ENCODE measurements at regions not wholly inside any gene's neighbourhood (a gene's known extent, or its start where the extent isn't known, plus 50 kb on each side); places are given as distances from the start of the nearest gene placed in this dataset.

DNA sequence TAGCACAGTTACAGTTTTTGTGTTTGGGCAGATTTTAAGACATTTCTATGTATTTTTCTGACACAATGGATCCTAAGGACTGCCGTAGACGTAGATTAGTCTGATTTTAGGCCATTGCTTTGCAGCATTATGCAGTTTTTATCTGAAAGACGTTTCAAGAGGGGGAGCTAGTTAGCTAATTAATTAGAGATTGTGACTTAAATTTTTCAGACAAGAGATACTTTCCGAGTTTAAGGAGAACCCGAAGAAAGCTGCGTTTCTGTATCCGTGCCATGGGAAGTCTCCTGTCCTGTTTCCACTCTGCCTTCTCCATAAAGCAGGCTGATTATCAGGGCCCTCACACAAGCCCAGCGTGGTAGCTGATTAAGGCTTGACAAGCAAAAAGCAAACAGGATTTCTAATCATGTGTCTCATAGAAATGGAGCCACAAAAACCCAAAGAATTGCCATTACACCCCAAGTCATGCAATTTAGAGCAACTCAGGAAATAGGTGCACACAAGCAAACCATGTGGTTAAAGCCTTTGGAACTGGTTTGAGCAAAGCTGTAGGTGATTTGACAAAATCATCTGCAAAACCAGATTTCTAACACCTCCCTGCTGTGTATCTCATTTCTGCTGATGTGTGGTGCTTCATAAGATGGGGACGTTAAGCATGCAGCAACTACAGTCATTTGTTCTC is 808.1 kb downstream of the RNF144A start:
- no peaks in the 10 kb centered on the region for H3K23me2 ChIP-seq (ENCODE audit: insufficient read length, low read depth, low read length, poor library complexity, severe bottlenecking)
- no peak overlapping the region for H3K9ac ChIP-seq (ENCODE audit: extremely low read depth, insufficient read length, low read length)
- H3K27ac ChIP-seq (ENCODE audit: insufficient read length, low read depth, low read length) = no peak overlapping the region
- no peak overlapping the region for H2BK20ac ChIP-seq (ENCODE audit: low read depth, low read length, poor library complexity, severe bottlenecking)
- H3K4me1 Mint-ChIP-seq = peaks cover 5 to 9% of the 10 kb centered on the region in 2 experiments; a peak in 3 of 4 replicates
- no peaks in the 10 kb centered on the region for H3K79me1 ChIP-seq (ENCODE audit: insufficient read depth, low read depth, low read length, poor library complexity, severe bottlenecking)
- DNase-seq = no peak
- H3K14ac ChIP-seq (ENCODE audit: insufficient read depth, low read length) = no peak overlapping the region
- H4K8ac ChIP-seq (replicated peaks; ENCODE audit: insufficient read length, low read depth, low read length) = no peak overlapping the region
- H4K5ac ChIP-seq (ENCODE audit: insufficient read length, low read depth, low read length) = no peak overlapping the region
- H3K4me2 ChIP-seq (ENCODE audit: insufficient read depth, insufficient read length, low read length) = no peak overlapping the region
- no peak overlapping the region for H3K56ac ChIP-seq (ENCODE audit: insufficient read length, low read depth, low read length)
- H3K79me2 ChIP-seq (ENCODE audit: insufficient read depth, low read length) = no peaks in the 10 kb centered on the region
- no peak overlapping the region for H4K91ac ChIP-seq (ENCODE audit: insufficient read length, low read depth, low read length)
- no peaks in the 10 kb centered on the region for H3K9me3 ChIP-seq (ENCODE audit: control insufficient read depth, low read depth, low read length)
- no peak overlapping the region for H3K18ac ChIP-seq (ENCODE audit: insufficient read length, low read depth, low read length)
- no peak overlapping the region for H3T11ph ChIP-seq (ENCODE audit: low read length)
- no peak overlapping the region for H2AFZ ChIP-seq (ENCODE audit: low read length)
- TF ChIP-seq, protein P1, sequence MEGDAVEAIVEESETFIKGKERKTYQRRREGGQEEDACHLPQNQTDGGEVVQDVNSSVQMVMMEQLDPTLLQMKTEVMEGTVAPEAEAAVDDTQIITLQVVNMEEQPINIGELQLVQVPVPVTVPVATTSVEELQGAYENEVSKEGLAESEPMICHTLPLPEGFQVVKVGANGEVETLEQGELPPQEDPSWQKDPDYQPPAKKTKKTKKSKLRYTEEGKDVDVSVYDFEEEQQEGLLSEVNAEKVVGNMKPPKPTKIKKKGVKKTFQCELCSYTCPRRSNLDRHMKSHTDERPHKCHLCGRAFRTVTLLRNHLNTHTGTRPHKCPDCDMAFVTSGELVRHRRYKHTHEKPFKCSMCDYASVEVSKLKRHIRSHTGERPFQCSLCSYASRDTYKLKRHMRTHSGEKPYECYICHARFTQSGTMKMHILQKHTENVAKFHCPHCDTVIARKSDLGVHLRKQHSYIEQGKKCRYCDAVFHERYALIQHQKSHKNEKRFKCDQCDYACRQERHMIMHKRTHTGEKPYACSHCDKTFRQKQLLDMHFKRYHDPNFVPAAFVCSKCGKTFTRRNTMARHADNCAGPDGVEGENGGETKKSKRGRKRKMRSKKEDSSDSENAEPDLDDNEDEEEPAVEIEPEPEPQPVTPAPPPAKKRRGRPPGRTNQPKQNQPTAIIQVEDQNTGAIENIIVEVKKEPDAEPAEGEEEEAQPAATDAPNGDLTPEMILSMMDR (conservative IDR thresholded peaks at IDR 0.05) = no peak
- H3K36me3 Mint-ChIP-seq (ENCODE audit: insufficient read depth in 1 of 3, low read depth in 3 of 3) = peaks cover 0 to 2% (median 0%) of the 10 kb centered on the region in 3 experiments; a peak in 1 of 7 replicates
- H3K4ac ChIP-seq (ENCODE audit: low read depth, low read length) = no peak overlapping the region
- no peak overlapping the region for H2BK5ac ChIP-seq (ENCODE audit: insufficient read length, low read length)
- no peaks in the 10 kb centered on the region for H4K20me1 ChIP-seq (ENCODE audit: control insufficient read depth, insufficient read depth, insufficient read length)
- no peaks in the 10 kb centered on the region for H3K27me3 ChIP-seq (ENCODE audit: insufficient read depth, low read length)
- H3K27me3 Mint-ChIP-seq (ENCODE audit: low read depth) = peaks cover 3% of the 10 kb centered on the region; the same call in 1 of the 2 replicates
- H2BK15ac ChIP-seq (ENCODE audit: low read depth, low read length) = no peak overlapping the region
- no peak overlapping the region for H3K23ac ChIP-seq (ENCODE audit: insufficient read length, low read depth, low read length)
- H2BK120ac ChIP-seq (ENCODE audit: low read depth, low read length, poor library complexity, severe bottlenecking) = no peak overlapping the region
- no peak overlapping the region for H2AK5ac ChIP-seq (ENCODE audit: insufficient read length, low read length)
- no peak overlapping the region for H3K4me3 Mint-ChIP-seq
- no peak overlapping the region for H2BK12ac ChIP-seq (ENCODE audit: insufficient read length, low read depth, low read length)
- H3K4me1 ChIP-seq (ENCODE audit: insufficient read depth, low read length) = peaks cover 4% of the 10 kb centered on the region; the same call in 1 of the 2 replicates
- H3K27ac Mint-ChIP-seq = no peak overlapping the region
- H3K9me3 Mint-ChIP-seq = no peaks in the 10 kb centered on the region
- no CpG with 5 or more reads among the region's 9 CpGs for WGBS (ENCODE audit: extremely low coverage, insufficient read length, low lambda C conversion rate)

Measured in H9 (cell line).